Stimulated activated CD4-positive, alpha-beta T cell treated with anti-CD3 and anti-CD28 coated beads, Interleukin-4, amount 100 ng/mL, for 24 hours (primary cell): ENCODE measurements at regions not wholly inside any gene's neighbourhood (a gene's known extent, or its start where the extent isn't known, plus 50 kb on each side); places are given as distances from the start of the nearest gene placed in this dataset.

Experiments
- DNase-seq: peaks from one replicate; pipeline ENCODE4 v3.0.0-alpha.2; 2020

DNA sequence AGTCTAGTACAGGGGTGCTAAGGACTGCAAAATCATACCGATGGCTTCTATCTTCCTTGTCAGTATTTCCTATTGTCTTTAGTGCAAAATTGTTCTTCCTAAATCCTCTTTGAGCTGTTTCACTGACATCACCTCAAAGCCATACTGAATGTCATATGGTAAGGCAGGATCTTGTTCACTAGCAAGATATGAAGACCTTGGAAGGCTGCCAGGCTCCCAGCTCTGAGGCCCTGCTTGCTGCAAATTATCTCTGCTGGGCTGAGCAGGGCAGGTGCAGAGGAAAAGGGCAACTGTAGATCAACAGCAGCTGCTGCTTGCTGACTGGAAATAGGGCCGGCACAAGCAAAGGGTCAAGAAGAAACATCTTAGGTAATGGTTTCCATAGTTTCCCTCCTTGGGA is 58.2 kb downstream of the PMAIP1 start:
- DNase-seq, result no peak

DNA sequence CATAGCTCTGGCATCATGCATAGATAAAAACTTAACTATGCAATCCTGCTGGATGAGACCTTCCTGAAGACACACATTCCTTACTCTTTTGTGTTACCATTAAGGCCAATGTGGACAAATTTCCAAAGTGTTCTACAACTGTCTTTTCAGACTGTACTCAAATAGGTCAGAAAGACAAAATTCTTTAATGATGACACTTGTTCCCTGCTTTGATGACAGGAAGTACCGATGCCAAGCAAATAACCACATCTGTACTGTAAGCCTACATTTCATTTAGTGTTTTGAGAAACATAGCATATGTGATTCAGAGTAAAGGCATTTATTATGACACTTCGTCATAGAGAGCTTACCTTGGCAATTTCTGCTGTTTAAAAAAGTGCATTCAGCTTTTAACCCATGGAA is 55.0 kb downstream of the PMAIP1 start:
- no peak for DNase-seq

DNA sequence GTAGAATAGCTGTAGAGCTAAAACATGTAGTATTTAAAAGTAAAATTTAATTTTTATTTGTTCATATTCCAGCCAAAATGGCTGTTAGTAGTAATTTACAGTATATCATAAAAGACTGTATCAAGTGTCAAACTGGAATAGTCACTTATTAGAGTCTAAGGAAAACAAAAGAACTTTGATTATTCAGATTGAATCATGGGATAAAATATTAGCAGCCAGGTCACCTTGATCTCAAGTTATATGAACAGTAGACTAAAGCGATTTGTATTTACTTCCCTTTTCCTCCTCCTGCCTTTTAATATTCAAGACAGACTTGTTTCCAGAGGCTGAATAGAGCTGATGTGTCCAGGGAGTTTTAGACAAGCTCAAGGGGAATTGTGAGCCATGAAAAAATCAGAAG is 54.4 kb downstream of the PMAIP1 start:
- no peak for DNase-seq
